ENCODE measurements at regions not wholly inside any gene's neighbourhood (a gene's known extent, or its start where the extent isn't known, plus 50 kb on each side); places are given as distances from the start of the nearest gene placed in this dataset.

- no peak for TF ChIP-seq POLR2A (IDR thresholded peaks at IDR 0.05)
- TF ChIP-seq, protein P1, sequence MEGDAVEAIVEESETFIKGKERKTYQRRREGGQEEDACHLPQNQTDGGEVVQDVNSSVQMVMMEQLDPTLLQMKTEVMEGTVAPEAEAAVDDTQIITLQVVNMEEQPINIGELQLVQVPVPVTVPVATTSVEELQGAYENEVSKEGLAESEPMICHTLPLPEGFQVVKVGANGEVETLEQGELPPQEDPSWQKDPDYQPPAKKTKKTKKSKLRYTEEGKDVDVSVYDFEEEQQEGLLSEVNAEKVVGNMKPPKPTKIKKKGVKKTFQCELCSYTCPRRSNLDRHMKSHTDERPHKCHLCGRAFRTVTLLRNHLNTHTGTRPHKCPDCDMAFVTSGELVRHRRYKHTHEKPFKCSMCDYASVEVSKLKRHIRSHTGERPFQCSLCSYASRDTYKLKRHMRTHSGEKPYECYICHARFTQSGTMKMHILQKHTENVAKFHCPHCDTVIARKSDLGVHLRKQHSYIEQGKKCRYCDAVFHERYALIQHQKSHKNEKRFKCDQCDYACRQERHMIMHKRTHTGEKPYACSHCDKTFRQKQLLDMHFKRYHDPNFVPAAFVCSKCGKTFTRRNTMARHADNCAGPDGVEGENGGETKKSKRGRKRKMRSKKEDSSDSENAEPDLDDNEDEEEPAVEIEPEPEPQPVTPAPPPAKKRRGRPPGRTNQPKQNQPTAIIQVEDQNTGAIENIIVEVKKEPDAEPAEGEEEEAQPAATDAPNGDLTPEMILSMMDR (IDR thresholded peaks at IDR 0.05) = no peak
Measured at GRCh38 chr20:26324177-26324576, 627.5 kb upstream of the ZNF337 start.
